ENCODE measurements at regions not wholly inside any gene's neighbourhood (a gene's known extent, or its start where the extent isn't known, plus 50 kb on each side); places are given as distances from the start of the nearest gene placed in this dataset.

DNA sequence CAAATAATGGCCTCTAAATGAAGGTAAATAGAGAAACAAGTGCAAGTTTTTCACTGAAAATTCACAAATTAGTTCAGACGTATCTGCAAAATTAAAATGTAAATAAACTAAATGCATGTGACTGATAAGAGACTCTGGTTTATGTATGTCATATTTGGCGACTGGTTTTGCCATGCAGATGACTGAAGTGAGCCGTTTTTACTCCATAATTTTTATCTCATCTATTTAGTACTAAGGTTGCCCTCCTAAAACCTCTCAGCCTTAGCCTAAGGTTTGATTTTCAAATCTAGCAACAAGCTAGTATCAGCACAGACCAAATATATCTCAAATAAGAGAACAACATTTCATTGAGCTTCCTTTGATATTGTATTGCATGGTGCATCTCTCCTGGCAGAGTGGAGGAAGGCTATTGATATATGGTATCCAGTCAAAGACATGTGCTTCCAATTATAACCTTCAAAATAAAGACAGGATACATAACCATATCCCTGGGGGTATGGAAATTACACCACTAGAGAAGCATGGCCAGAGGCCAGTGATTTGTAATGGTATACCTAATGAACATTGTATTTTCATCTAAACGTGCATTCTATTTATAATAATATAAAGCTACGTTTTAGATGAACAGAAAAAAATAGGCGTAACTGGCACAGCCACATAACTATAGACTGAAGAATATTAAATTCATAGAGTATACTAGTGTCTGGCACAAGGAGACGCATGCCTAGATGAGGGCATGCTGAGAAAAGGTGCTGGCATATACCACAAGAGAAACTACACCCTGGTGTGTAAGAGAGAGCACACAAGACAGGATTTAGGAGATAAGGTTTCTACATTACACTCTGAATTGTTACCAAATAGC is 392.6 kb upstream of the INTU start:
- TF ChIP-seq, protein P1, sequence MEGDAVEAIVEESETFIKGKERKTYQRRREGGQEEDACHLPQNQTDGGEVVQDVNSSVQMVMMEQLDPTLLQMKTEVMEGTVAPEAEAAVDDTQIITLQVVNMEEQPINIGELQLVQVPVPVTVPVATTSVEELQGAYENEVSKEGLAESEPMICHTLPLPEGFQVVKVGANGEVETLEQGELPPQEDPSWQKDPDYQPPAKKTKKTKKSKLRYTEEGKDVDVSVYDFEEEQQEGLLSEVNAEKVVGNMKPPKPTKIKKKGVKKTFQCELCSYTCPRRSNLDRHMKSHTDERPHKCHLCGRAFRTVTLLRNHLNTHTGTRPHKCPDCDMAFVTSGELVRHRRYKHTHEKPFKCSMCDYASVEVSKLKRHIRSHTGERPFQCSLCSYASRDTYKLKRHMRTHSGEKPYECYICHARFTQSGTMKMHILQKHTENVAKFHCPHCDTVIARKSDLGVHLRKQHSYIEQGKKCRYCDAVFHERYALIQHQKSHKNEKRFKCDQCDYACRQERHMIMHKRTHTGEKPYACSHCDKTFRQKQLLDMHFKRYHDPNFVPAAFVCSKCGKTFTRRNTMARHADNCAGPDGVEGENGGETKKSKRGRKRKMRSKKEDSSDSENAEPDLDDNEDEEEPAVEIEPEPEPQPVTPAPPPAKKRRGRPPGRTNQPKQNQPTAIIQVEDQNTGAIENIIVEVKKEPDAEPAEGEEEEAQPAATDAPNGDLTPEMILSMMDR (IDR thresholded peaks at IDR 0.05): no peak
- TF ChIP-seq ZFX (IDR thresholded peaks at IDR 0.05; ENCODE audit: borderline replicate concordance): no peak

Data from 22Rv1 (cell line).